ENCODE measurements at regions not wholly inside any gene's neighbourhood (a gene's known extent, or its start where the extent isn't known, plus 50 kb on each side); places are given as distances from the start of the nearest gene placed in this dataset.

GRCh38 chr4:41380511-41381157 is 123.9 kb downstream of the UCHL1 start:
- WGBS = 90% methylated on average over 1 of the region's 1 CpG
- no peaks in the 10 kb centered on the region for H3K9me3 ChIP-seq (ENCODE audit: control insufficient read depth in 4 of 4, low read length in 3 of 4)
- H3K4me3 ChIP-seq (ENCODE audit: low read depth in 1 of 3, low read length in 3 of 3) = no peak overlapping the region
- no peaks in the 10 kb centered on the region for H3K27me3 ChIP-seq (ENCODE audit: control insufficient read depth in 4 of 4, insufficient read depth in 4 of 4, low read length in 3 of 4)
- TF ChIP-seq TAF1 (conservative IDR thresholded peaks at IDR 0.05) = no peak
- no peak for TF ChIP-seq ZBTB33 (IDR thresholded peaks at IDR 0.05)
- TF ChIP-seq MAX (IDR thresholded peaks at IDR 0.05) = no peak
- no peak for TF ChIP-seq CTCF (IDR thresholded peaks at IDR 0.05; ENCODE audit: low read depth, low read length, missing input control)
- no peak for TF ChIP-seq EGR1 (IDR thresholded peaks at IDR 0.05; ENCODE audit: low read depth in 2 of 2)
- no peak for TF ChIP-seq YY1 (IDR thresholded peaks at IDR 0.05)
- TF ChIP-seq SP1 (IDR thresholded peaks at IDR 0.05) = no peak
- no peak for TF ChIP-seq JUND (IDR thresholded peaks at IDR 0.05)
- TF ChIP-seq HNF4A (conservative IDR thresholded peaks at IDR 0.05) = no peak
- TF ChIP-seq REST (IDR thresholded peaks at IDR 0.05) = no peak
- TF ChIP-seq FOXA1 (IDR thresholded peaks at IDR 0.05) = no peak
- no peak for TF ChIP-seq RAD21 (IDR thresholded peaks at IDR 0.05)
- no peak for TF ChIP-seq HNF4G (IDR thresholded peaks at IDR 0.05)
- H3K36me3 ChIP-seq (ENCODE audit: control insufficient read depth in 4 of 4, insufficient read depth in 3 of 4, low read depth in 1 of 4, low read length in 3 of 4) = no peaks in the 10 kb centered on the region
- DNase-seq (ENCODE audit: low spot score) = no peak
- H3K9ac ChIP-seq (ENCODE audit: low read depth in 1 of 2, low read length in 2 of 2) = no peak overlapping the region
- H3K4me1 ChIP-seq (ENCODE audit: control insufficient read depth in 4 of 4, insufficient read depth in 4 of 4, low read length in 3 of 4) = peaks cover 3 to 7% (median 4%) of the 10 kb centered on the region in 4 donors
- no peak overlapping the region for H3K27ac ChIP-seq (ENCODE audit: low read depth in 1 of 2, low read length in 2 of 2)

GRCh38 chr4:41381384-41381783 is 124.7 kb downstream of the UCHL1 start:
- H3K36me3 ChIP-seq (ENCODE audit: control insufficient read depth in 4 of 4, insufficient read depth in 3 of 4, low read depth in 1 of 4, low read length in 3 of 4) = no peaks in the 10 kb centered on the region

More at GRCh38 chr4:41381384-41381783, 124.7 kb downstream of the UCHL1 start:
- H3K4me1 ChIP-seq (ENCODE audit: control insufficient read depth in 4 of 4, insufficient read depth in 4 of 4, low read length in 3 of 4) = peaks cover 3 to 7% (median 4%) of the 10 kb centered on the region in 4 donors
- no peaks in the 10 kb centered on the region for H3K9me3 ChIP-seq (ENCODE audit: control insufficient read depth in 4 of 4, low read length in 3 of 4)
- 67% methylated on average over 3 of the region's 3 CpGs for WGBS
- no peak for DNase-seq (ENCODE audit: low spot score)
- TF ChIP-seq ATF3 (IDR thresholded peaks at IDR 0.05) (no peak), HNF4G (IDR thresholded peaks at IDR 0.05) (no peak), REST (IDR thresholded peaks at IDR 0.05) (no peak), ZBTB33 (IDR thresholded peaks at IDR 0.05) (no peak), NR2F2 (IDR thresholded peaks at IDR 0.05) (no peak), RAD21 (IDR thresholded peaks at IDR 0.05) (no peak), SP1 (IDR thresholded peaks at IDR 0.05) (no peak), MAX (IDR thresholded peaks at IDR 0.05) (no peak), YY1 (IDR thresholded peaks at IDR 0.05) (no peak), FOXA1 (IDR thresholded peaks at IDR 0.05) (no peak), RXRA (IDR thresholded peaks at IDR 0.05) (no peak), JUND (IDR thresholded peaks at IDR 0.05) (no peak)
- H3K27me3 ChIP-seq (ENCODE audit: control insufficient read depth in 4 of 4, insufficient read depth in 4 of 4, low read length in 3 of 4) = no peaks in the 10 kb centered on the region
- H3K27ac ChIP-seq (ENCODE audit: low read depth in 1 of 2, low read length in 2 of 2) = no peak overlapping the region
- no peak overlapping the region for H3K4me3 ChIP-seq (ENCODE audit: low read depth in 1 of 3, low read length in 3 of 3)
- H3K9ac ChIP-seq (ENCODE audit: low read depth in 1 of 2, low read length in 2 of 2) = no peak overlapping the region
